Tibial nerve (tissue), 4 donors: ENCODE measurements at regions not wholly inside any gene's neighbourhood (a gene's known extent, or its start where the extent isn't known, plus 50 kb on each side); places are given as distances from the start of the nearest gene placed in this dataset.

ENCODE experiments used
- EP300 ChIP-seq, 2 donors: sonication (generic); formaldehyde crosslinking; IDR thresholded peaks; one replicate each; pipeline ENCODE4 v1.6.1; 2017; ENCODE audit warnings: antibody characterized with exemption in 2 of 2, mild to moderate bottlenecking in 1 of 2
- POLR2A ChIP-seq, 2 donors: fragments of 450-650 bp; IDR thresholded peaks; one replicate each; pipeline ENCODE4 v1.6.1; 2017; ENCODE audit warnings: antibody characterized with exemption in 2 of 2, mild to moderate bottlenecking in 2 of 2, moderate library complexity in 2 of 2
- TF ChIP-seq, protein P1 (sequence below), 5 experiments: fragments of 200-600 bp in 3 of 5; fragments of 450-650 bp in 2 of 5; sonication (generic) in 3 of 5; IDR thresholded peaks; one replicate each; pipeline ENCODE4 v1.5.1; 2016 to 2019; ENCODE audit warnings: antibody characterized with exemption in 5 of 5, mild to moderate bottlenecking in 3 of 5, moderate library complexity in 2 of 5

DNA sequence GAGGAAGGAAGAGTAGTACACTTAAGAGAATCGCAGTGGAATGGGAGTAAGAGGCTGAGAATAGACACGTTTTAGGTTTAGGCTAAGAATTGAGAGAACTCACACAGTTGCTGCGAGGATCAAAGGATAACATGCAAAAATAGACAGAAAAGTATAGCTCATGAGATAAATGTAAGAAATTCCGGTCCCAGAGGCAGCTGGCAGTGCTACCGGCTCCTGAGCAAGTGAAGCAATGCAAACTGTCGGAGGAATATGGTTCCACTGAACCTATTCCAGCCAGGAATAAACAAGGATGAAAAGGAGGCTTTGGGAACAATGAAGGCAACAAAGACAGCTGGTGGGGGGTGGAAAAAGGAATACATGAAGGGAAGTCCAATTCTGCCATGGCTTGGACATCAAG is 191.8 kb downstream of the QDPR start:
- no peak for TF ChIP-seq POLR2A (IDR thresholded peaks at IDR 0.05)
- TF ChIP-seq, protein P1, sequence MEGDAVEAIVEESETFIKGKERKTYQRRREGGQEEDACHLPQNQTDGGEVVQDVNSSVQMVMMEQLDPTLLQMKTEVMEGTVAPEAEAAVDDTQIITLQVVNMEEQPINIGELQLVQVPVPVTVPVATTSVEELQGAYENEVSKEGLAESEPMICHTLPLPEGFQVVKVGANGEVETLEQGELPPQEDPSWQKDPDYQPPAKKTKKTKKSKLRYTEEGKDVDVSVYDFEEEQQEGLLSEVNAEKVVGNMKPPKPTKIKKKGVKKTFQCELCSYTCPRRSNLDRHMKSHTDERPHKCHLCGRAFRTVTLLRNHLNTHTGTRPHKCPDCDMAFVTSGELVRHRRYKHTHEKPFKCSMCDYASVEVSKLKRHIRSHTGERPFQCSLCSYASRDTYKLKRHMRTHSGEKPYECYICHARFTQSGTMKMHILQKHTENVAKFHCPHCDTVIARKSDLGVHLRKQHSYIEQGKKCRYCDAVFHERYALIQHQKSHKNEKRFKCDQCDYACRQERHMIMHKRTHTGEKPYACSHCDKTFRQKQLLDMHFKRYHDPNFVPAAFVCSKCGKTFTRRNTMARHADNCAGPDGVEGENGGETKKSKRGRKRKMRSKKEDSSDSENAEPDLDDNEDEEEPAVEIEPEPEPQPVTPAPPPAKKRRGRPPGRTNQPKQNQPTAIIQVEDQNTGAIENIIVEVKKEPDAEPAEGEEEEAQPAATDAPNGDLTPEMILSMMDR (IDR thresholded peaks at IDR 0.05): no peak
- no peak for TF ChIP-seq EP300 (IDR thresholded peaks at IDR 0.05)
